ENCODE measurements at regions not wholly inside any gene's neighbourhood (a gene's known extent, or its start where the extent isn't known, plus 50 kb on each side); places are given as distances from the start of the nearest gene placed in this dataset.
A peak's percentile ranks its signal among the peaks of the same experiment; 100 is the strongest.

DNA sequence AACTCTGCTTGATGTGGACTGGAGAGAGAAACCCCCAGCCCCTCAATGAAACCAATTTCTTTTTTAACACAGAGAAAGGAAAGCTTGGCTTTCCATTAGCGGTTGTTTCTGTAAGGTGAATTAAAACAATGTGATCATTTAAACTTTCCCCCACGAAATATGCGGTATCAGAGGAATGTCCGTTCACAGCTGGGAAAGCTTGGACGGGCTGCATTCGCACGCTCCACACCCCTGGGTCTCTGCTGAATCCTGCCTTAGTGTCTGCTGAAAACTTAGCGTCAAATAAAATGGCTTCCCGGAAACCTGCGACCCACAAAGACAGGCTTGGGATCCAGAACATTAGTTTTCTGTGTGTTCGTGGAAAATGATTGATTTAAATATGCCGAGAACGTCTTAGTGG lies 71.7 kb downstream of the C16orf95 start:
- no peaks in the 10 kb centered on the region for H3K36me3 ChIP-seq (ENCODE audit: control insufficient read depth in 1 of 2, insufficient read depth in 2 of 2, low read length in 1 of 2)
- WGBS, 2 donors = 62 to 70% methylated on average over 13 of the region's 13 CpGs
- ATAC-seq (ENCODE audit: low FRiP score) = no peak
- no peaks in the 10 kb centered on the region for H3K27me3 ChIP-seq (ENCODE audit: control insufficient read depth in 1 of 2, insufficient read depth in 2 of 2, low read length in 1 of 2)
- no peak overlapping the region for H3K27ac ChIP-seq (ENCODE audit: low read depth in 1 of 2, low read length in 2 of 2)
- no peaks in the 10 kb centered on the region for H3K9me3 ChIP-seq (ENCODE audit: control insufficient read depth, low read length)
- intact Hi-C loops (cut with DNase I) = no loop called here
- no peaks in the 10 kb centered on the region for H3K4me1 ChIP-seq (ENCODE audit: control insufficient read depth in 1 of 2, insufficient read depth in 2 of 2, low read length in 2 of 2)
- H3K4me3 ChIP-seq (ENCODE audit: low read length in 2 of 2) = no peak overlapping the region
- DNase-seq = no peak

DNA sequence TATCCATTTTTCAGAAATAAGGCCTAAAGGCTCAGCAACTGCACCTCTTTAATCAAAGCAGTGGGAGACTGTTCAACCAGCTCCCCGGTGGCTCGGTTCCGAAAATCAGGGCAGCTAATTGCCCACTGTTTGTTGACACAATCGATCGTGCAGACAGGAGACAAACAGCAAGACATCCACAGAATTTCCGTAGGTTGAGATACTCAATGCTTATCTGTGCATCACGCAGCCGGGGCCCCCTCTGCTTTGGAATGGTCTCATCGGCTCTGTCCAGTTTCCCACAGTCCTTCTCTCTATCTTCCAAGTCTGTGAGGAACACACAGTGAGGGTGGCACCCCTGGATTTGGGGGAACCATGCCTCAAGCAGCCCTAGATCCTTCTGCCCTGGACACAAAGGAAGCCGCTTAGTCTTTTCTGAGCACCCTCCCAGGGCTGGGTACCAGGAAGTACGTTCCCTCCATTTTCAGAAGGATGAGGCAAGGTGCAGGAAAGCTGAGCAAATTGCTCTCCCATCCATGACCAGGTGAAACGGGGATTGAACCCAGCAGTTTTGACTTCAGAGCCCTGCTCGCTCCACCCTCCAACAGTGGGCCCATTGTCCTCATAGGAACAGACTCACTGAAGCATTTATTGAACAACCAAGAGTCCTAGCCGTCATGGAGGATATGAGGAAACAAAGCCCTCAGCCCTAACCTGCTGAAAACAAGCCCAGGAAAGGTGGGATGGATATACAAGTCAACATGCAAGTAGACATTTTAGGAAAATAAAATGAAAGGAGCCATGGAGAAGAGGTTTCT lies 70.7 kb downstream of the C16orf95 start:
- ATAC-seq (ENCODE audit: low FRiP score) = no peak
- intact Hi-C loops (cut with DNase I) = no loop called here
- Histone ChIP-seq H3K27me3 (ENCODE audit: control insufficient read depth in 1 of 2, insufficient read depth in 2 of 2, low read length in 1 of 2) (no peaks in the 10 kb centered on the region), H3K9me3 (ENCODE audit: control insufficient read depth, low read length) (no peaks in the 10 kb centered on the region), H3K4me3 (ENCODE audit: low read length in 2 of 2) (no peak overlapping the region), H3K4me1 (ENCODE audit: control insufficient read depth in 1 of 2, insufficient read depth in 2 of 2, low read length in 2 of 2) (no peaks in the 10 kb centered on the region), H3K27ac (ENCODE audit: low read depth in 1 of 2, low read length in 2 of 2) (no peak overlapping the region), H3K36me3 (ENCODE audit: control insufficient read depth in 1 of 2, insufficient read depth in 2 of 2, low read length in 1 of 2) (no peaks in the 10 kb centered on the region)
- 91 to 93% methylated on average over 14 of the region's 14 CpGs for WGBS, 2 donors
- no peak for DNase-seq

DNA sequence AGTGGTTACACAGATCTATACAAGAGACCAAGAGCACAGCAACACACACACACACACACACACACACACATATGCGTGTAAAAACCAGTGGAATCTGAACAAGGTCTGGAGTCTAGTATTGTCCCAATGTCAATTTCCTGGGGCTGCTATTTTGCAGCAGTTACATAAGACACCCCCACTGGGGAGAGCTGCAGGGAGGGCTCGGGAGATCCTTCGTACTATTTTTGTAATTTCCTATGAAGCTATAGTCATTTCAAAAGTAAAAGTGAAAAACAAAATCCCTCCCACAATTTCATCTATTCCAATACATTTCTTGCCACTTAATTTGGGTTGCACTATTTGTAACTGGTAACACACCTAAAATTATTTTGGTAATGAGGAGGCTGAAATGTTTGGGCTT lies 68.5 kb downstream of the C16orf95 start:
- no peak for ATAC-seq (ENCODE audit: low FRiP score)
- 78 to 86% methylated on average over 3 of the region's 3 CpGs for WGBS, 2 donors
- Histone ChIP-seq H3K27ac (ENCODE audit: low read depth in 1 of 2, low read length in 2 of 2) (no peak overlapping the region), H3K4me3 (ENCODE audit: low read length in 2 of 2) (no peak overlapping the region), H3K36me3 (ENCODE audit: control insufficient read depth in 1 of 2, insufficient read depth in 2 of 2, low read length in 1 of 2) (no peaks in the 10 kb centered on the region), H3K9me3 (ENCODE audit: control insufficient read depth, low read length) (no peaks in the 10 kb centered on the region), H3K4me1 (ENCODE audit: control insufficient read depth in 1 of 2, insufficient read depth in 2 of 2, low read length in 2 of 2) (no peaks in the 10 kb centered on the region), H3K27me3 (ENCODE audit: control insufficient read depth in 1 of 2, insufficient read depth in 2 of 2, low read length in 1 of 2) (no peaks in the 10 kb centered on the region)
- intact Hi-C loops (cut with DNase I) = no loop called here
- no peak for DNase-seq

DNA sequence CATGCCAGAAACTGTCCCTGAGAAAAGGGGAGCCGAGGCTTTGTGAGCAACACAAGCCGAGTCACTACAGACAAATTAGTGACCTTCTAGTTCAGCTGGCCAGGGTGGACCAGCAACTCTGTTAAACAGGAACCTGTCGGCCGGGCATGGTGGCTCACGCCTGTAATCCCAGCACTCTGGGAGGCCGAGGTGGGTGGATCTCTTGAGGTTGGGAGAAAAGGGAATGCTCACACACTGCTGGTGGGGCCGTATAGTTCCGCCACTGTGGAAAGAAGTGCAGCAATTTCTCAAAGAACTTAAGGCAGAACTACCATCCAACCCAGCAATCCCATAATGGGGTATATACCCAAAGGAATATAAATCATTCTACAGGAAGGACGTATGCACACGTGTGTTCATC lies 67.8 kb downstream of the C16orf95 start:
- Histone ChIP-seq H3K9me3 (ENCODE audit: control insufficient read depth, low read length) (no peaks in the 10 kb centered on the region), H3K27ac (ENCODE audit: low read depth in 1 of 2, low read length in 2 of 2) (no peak overlapping the region), H3K36me3 (ENCODE audit: control insufficient read depth in 1 of 2, insufficient read depth in 2 of 2, low read length in 1 of 2) (no peaks in the 10 kb centered on the region), H3K4me3 (ENCODE audit: low read length in 2 of 2) (no peak overlapping the region), H3K27me3 (ENCODE audit: control insufficient read depth in 1 of 2, insufficient read depth in 2 of 2, low read length in 1 of 2) (no peaks in the 10 kb centered on the region), H3K4me1 (ENCODE audit: control insufficient read depth in 1 of 2, insufficient read depth in 2 of 2, low read length in 2 of 2) (no peaks in the 10 kb centered on the region)
- intact Hi-C loops (cut with DNase I) = no loop called here
- ATAC-seq (ENCODE audit: low FRiP score) (no peak), DNase-seq (no peak)
- WGBS, 2 donors = 94% methylated on average over 10 of the region's 10 CpGs

DNA sequence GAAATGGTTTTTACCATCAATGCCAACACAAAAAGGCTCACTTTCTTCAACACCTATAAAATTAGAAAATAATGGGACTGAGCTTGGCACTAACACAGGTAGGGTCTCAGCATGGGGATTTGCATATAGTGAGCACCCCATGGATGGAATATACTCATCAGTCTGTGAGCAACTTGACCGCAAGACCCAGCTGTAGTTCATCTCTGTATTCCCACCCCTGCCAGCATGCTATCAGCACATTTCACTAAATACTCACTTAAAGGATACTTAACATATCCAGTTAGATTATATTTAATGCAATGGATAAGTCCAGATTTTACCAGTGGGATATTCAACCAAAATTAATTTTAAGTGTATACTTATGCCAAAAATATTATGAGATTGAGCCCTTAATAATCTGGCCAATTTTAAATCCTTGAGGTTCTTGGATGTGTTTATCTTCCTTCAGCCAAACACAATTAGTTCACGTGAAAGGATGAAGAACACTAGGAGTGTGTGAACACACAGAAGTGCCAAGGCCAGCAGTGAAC lies 66.7 kb downstream of the C16orf95 start:
- H3K4me3 ChIP-seq (ENCODE audit: low read length in 2 of 2) = no peak overlapping the region
- no peaks in the 10 kb centered on the region for H3K9me3 ChIP-seq (ENCODE audit: control insufficient read depth, low read length)
- intact Hi-C loops (cut with DNase I) = no loop called here
- H3K4me1 ChIP-seq (ENCODE audit: control insufficient read depth in 1 of 2, insufficient read depth in 2 of 2, low read length in 2 of 2) = no peaks in the 10 kb centered on the region
- ATAC-seq (ENCODE audit: low FRiP score) (no peak), DNase-seq (no peak)
- H3K27me3 ChIP-seq (ENCODE audit: control insufficient read depth in 1 of 2, insufficient read depth in 2 of 2, low read length in 1 of 2) = no peaks in the 10 kb centered on the region
- 37 to 41% methylated on average over 2 of the region's 2 CpGs for WGBS, 2 donors
- no peaks in the 10 kb centered on the region for H3K36me3 ChIP-seq (ENCODE audit: control insufficient read depth in 1 of 2, insufficient read depth in 2 of 2, low read length in 1 of 2)
- no peak overlapping the region for H3K27ac ChIP-seq (ENCODE audit: low read depth in 1 of 2, low read length in 2 of 2)

DNA sequence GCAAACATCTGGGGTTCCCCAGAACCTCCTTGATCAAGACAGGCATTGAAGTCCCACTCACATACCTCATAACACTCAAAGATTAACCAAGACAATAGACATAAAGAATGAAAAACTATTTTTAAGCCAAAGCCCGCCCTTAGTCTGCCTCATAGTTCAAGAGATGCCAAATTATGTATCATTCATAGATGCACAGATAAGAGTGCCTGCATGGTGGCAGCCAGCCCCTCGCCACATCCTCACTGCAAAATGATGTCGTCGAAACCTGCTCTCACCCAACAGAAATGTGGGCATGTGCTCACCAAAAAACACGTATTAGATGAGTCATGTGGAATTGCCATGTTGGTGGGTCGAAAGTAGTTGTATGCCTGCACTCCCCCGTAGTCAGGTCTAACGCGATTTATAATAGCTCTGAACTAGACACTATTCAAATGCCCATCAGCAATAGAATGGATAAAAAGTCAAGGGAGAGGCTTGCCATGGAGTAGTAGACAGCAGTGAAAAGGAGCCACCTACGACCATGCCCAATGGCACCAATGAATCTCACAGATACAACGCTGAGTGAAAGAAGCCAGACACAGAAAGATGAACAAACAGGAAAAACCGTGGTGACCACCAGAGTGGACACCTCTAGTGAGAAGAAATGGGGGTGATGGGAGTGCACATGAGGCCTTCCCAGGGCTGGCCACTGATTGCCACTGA lies 64.8 kb downstream of the C16orf95 start:
- DNase-seq = peak in 1 of 2 donors; percentile 54

More for the DNA sequence above, 64.8 kb downstream of the C16orf95 start:
- intact Hi-C loops (cut with DNase I) = no loop called here
- H3K9me3 ChIP-seq (ENCODE audit: control insufficient read depth, low read length) = no peaks in the 10 kb centered on the region
- no peak overlapping the region for H3K4me3 ChIP-seq (ENCODE audit: low read length in 2 of 2)
- 85 to 89% methylated on average over 12 of the region's 12 CpGs for WGBS, 2 donors
- no peaks in the 10 kb centered on the region for H3K36me3 ChIP-seq (ENCODE audit: control insufficient read depth in 1 of 2, insufficient read depth in 2 of 2, low read length in 1 of 2)
- no peaks in the 10 kb centered on the region for H3K4me1 ChIP-seq (ENCODE audit: control insufficient read depth in 1 of 2, insufficient read depth in 2 of 2, low read length in 2 of 2)
- H3K27ac ChIP-seq (ENCODE audit: low read depth in 1 of 2, low read length in 2 of 2) = no peak overlapping the region
- H3K27me3 ChIP-seq (ENCODE audit: control insufficient read depth in 1 of 2, insufficient read depth in 2 of 2, low read length in 1 of 2) = no peaks in the 10 kb centered on the region
- ATAC-seq (ENCODE audit: low FRiP score) = no peak

Measured in aorta (tissue), 5 donors.